Activated naive CD4-positive, alpha-beta T cell treated with anti-CD3 and anti-CD28 coated beads, Interleukin-2, amount 50 U/mL, for 72 hours (primary cell): ENCODE measurements at regions not wholly inside any gene's neighbourhood (a gene's known extent, or its start where the extent isn't known, plus 50 kb on each side); places are given as distances from the start of the nearest gene placed in this dataset.

Source experiments
- ATAC-seq, 2 donors: fragments of 150-1000 bp; cut with Tn5 transposase; 2 replicates each; pipeline ENCODE4 v1.10.0; 2021; ENCODE audit warnings: mild to moderate bottlenecking in 2 of 2, moderate library complexity in 2 of 2
- DNase-seq, 2 donors: peaks; one replicate each; pipeline ENCODE4 v3.0.0; 2021 to 2022; ENCODE audit warnings: low spot score in 2 of 2
- H3K27ac Mint-ChIP-seq, 2 donors: one replicate each; pipeline ENCODE4 v1.8.0; 2022; ENCODE audit warnings: mild to moderate bottlenecking in 2 of 2, mixed read lengths in 2 of 2
- H3K36me3 Mint-ChIP-seq, 2 donors: one replicate each; pipeline ENCODE4 v1.8.0; 2022; ENCODE audit warnings: mixed read lengths in 2 of 2
- H3K9me3 Mint-ChIP-seq, 2 donors: one replicate each; pipeline ENCODE4 v1.8.0; 2022; ENCODE audit warnings: mixed read lengths in 2 of 2

GRCh38 chr13:58728126-58728525 lies 1096.6 kb downstream of the PCDH17 start:
- no peak for ATAC-seq
- Mint-ChIP-seq H3K27ac (no peak overlapping the region), H3K36me3 (no peaks in the 10 kb centered on the region), H3K9me3 (peaks cover 5% of the 10 kb centered on the region in 2 donors)
- no peak for DNase-seq

- ATAC-seq (no peak), DNase-seq (no peak)
- Mint-ChIP-seq H3K27ac (no peak overlapping the region), H3K36me3 (no peaks in the 10 kb centered on the region), H3K9me3 (peaks cover 5% of the 10 kb centered on the region in 2 donors)
Measured at GRCh38 chr13:58729361-58729760, 1097.8 kb downstream of the PCDH17 start.

- no peak for ATAC-seq
- no peak overlapping the region for H3K27ac Mint-ChIP-seq
- no peaks in the 10 kb centered on the region for H3K36me3 Mint-ChIP-seq
- H3K9me3 Mint-ChIP-seq: peaks cover 15 to 18% of the 10 kb centered on the region in 2 donors
- DNase-seq: no peak
Measured at GRCh38 chr13:58744686-58745085, 1113.1 kb downstream of the PCDH17 start.

- no peaks in the 10 kb centered on the region for H3K36me3 Mint-ChIP-seq
- peaks cover 0 to 4% of the 10 kb centered on the region in 2 donors for H3K9me3 Mint-ChIP-seq
- DNase-seq (no peak), ATAC-seq (no peak)
- no peak overlapping the region for H3K27ac Mint-ChIP-seq
Measured at GRCh38 chr13:58767566-58767965, 1136.0 kb downstream of the PCDH17 start.

- no peak overlapping the region for H3K27ac Mint-ChIP-seq
- H3K36me3 Mint-ChIP-seq: no peaks in the 10 kb centered on the region
- no peak for ATAC-seq
- H3K9me3 Mint-ChIP-seq: peaks cover 10 to 12% of the 10 kb centered on the region in 2 donors
- DNase-seq: no peak
Measured at GRCh38 chr13:58773280-58773859, 1141.8 kb downstream of the PCDH17 start.

- DNase-seq (no peak), ATAC-seq (no peak)
- Mint-ChIP-seq H3K36me3 (no peaks in the 10 kb centered on the region), H3K27ac (no peak overlapping the region), H3K9me3 (peaks cover 4% of the 10 kb centered on the region in 2 donors)
Measured at GRCh38 chr13:58782736-58783135, 1151.2 kb downstream of the PCDH17 start.

- DNase-seq (no peak), ATAC-seq (no peak)
- H3K36me3 Mint-ChIP-seq: no peaks in the 10 kb centered on the region
- no peak overlapping the region for H3K27ac Mint-ChIP-seq
- H3K9me3 Mint-ChIP-seq: peaks cover 4% of the 10 kb centered on the region in 2 donors
Measured at GRCh38 chr13:58792854-58793253, 1161.3 kb downstream of the PCDH17 start.

GRCh38 chr13:58795715-58796114 lies 1164.2 kb downstream of the PCDH17 start:
- no peak for DNase-seq
- ATAC-seq: no peak
- no peaks in the 10 kb centered on the region for H3K36me3 Mint-ChIP-seq
- H3K9me3 Mint-ChIP-seq: no peaks in the 10 kb centered on the region
- no peak overlapping the region for H3K27ac Mint-ChIP-seq

- Mint-ChIP-seq H3K36me3 (no peaks in the 10 kb centered on the region), H3K27ac (no peak overlapping the region), H3K9me3 (peaks cover 0 to 4% of the 10 kb centered on the region in 2 donors)
- DNase-seq (no peak), ATAC-seq (no peak)
Measured at GRCh38 chr13:58804832-58805231, 1173.3 kb downstream of the PCDH17 start.

GRCh38 chr13:58806401-58806800 lies 1174.9 kb downstream of the PCDH17 start:
- no peak for DNase-seq
- ATAC-seq: no peak
- H3K9me3 Mint-ChIP-seq: peaks cover 0 to 5% of the 10 kb centered on the region in 2 donors
- no peak overlapping the region for H3K27ac Mint-ChIP-seq
- no peaks in the 10 kb centered on the region for H3K36me3 Mint-ChIP-seq

- peaks cover 7 to 15% of the 10 kb centered on the region in 2 donors for H3K9me3 Mint-ChIP-seq
- H3K27ac Mint-ChIP-seq: no peak overlapping the region
- no peak for DNase-seq
- peaks cover 0 to 5% of the 10 kb centered on the region in 2 donors for H3K36me3 Mint-ChIP-seq
- no peak for ATAC-seq
Measured at GRCh38 chr13:58823701-58824100, 1192.2 kb downstream of the PCDH17 start.

GRCh38 chr13:58827904-58828303 lies 1196.4 kb downstream of the PCDH17 start:
- H3K27ac Mint-ChIP-seq: no peak overlapping the region
- H3K9me3 Mint-ChIP-seq: peaks cover 10 to 16% of the 10 kb centered on the region in 2 donors

GRCh38 chr13:58830841-58831240 lies 1199.3 kb downstream of the PCDH17 start:
- no peak for ATAC-seq
- H3K36me3 Mint-ChIP-seq: no peaks in the 10 kb centered on the region
- peaks cover 8 to 13% of the 10 kb centered on the region in 2 donors for H3K9me3 Mint-ChIP-seq
- H3K27ac Mint-ChIP-seq: no peak overlapping the region
- no peak for DNase-seq

More at GRCh38 chr13:58827904-58828303, 1196.4 kb downstream of the PCDH17 start:
- H3K36me3 Mint-ChIP-seq: peaks cover 0 to 2% of the 10 kb centered on the region in 2 donors
- ATAC-seq (no peak), DNase-seq (no peak)

GRCh38 chr13:58838615-58839014 lies 1207.1 kb downstream of the PCDH17 start:
- Mint-ChIP-seq H3K27ac (no peak overlapping the region), H3K9me3 (peaks cover 12% of the 10 kb centered on the region in 2 donors), H3K36me3 (peaks cover 0 to 5% of the 10 kb centered on the region in 2 donors)
- DNase-seq (no peak), ATAC-seq (no peak)

- Mint-ChIP-seq H3K36me3 (peaks cover 0 to 10% of the 10 kb centered on the region in 2 donors), H3K27ac (no peak overlapping the region), H3K9me3 (peaks cover 34% of the 10 kb centered on the region in 2 donors)
- ATAC-seq: no peak
- DNase-seq: no peak
Measured at GRCh38 chr13:58843071-58843470, 1211.5 kb downstream of the PCDH17 start.

- ATAC-seq: no peak
- peaks cover 34% of the 10 kb centered on the region in 2 donors for H3K9me3 Mint-ChIP-seq
Measured at GRCh38 chr13:58843567-58843966, 1212.0 kb downstream of the PCDH17 start.

GRCh38 chr13:58850161-58850560 lies 1218.6 kb downstream of the PCDH17 start:
- no peak overlapping the region for H3K27ac Mint-ChIP-seq
- ATAC-seq: no peak
- no peak for DNase-seq
- no peaks in the 10 kb centered on the region for H3K36me3 Mint-ChIP-seq
- H3K9me3 Mint-ChIP-seq: peaks cover 12 to 14% of the 10 kb centered on the region in 2 donors

More at GRCh38 chr13:58843567-58843966, 1212.0 kb downstream of the PCDH17 start:
- H3K36me3 Mint-ChIP-seq: peaks cover 0 to 10% of the 10 kb centered on the region in 2 donors
- DNase-seq: no peak
- no peak overlapping the region for H3K27ac Mint-ChIP-seq

GRCh38 chr13:58852076-58852475 lies 1220.5 kb downstream of the PCDH17 start:
- Mint-ChIP-seq H3K27ac (no peak overlapping the region), H3K36me3 (no peaks in the 10 kb centered on the region), H3K9me3 (peaks cover 0 to 7% of the 10 kb centered on the region in 2 donors)
- DNase-seq (no peak), ATAC-seq (no peak)
